ENCODE measurements at regions not wholly inside any gene's neighbourhood (a gene's known extent, or its start where the extent isn't known, plus 50 kb on each side); places are given as distances from the start of the nearest gene placed in this dataset.
A peak's percentile ranks its signal among the peaks of the same experiment; 100 is the strongest.
"Not testable (repeated sequence)": the region's sequence is repeated elsewhere in the genome, so short reads cannot be mapped to it uniquely, and the experiment has no call there.

DNA sequence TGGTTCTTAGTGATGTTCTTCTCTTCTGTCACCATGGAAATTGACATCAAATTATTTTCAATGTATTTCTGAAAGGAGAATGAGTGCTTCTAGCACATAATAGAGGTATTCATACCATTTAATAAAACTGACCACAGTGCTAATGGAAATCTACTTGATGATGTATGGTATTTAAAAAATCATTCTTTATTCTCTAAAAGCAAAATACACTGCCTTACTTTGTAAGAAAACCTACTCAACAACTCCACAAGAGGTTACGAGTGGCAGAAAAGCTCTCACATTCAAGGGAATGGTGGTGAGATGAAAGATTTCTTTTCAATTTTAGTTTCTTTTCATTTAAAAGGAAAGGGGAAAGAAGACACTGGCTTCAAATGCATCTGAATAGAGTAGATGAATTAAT, 382.3 kb upstream of the CHST9 start:
- DNase-seq: no peak

- no peak for DNase-seq
Observed at GRCh38 chr18:27564066-27564465, 379.0 kb upstream of the CHST9 start.

DNA sequence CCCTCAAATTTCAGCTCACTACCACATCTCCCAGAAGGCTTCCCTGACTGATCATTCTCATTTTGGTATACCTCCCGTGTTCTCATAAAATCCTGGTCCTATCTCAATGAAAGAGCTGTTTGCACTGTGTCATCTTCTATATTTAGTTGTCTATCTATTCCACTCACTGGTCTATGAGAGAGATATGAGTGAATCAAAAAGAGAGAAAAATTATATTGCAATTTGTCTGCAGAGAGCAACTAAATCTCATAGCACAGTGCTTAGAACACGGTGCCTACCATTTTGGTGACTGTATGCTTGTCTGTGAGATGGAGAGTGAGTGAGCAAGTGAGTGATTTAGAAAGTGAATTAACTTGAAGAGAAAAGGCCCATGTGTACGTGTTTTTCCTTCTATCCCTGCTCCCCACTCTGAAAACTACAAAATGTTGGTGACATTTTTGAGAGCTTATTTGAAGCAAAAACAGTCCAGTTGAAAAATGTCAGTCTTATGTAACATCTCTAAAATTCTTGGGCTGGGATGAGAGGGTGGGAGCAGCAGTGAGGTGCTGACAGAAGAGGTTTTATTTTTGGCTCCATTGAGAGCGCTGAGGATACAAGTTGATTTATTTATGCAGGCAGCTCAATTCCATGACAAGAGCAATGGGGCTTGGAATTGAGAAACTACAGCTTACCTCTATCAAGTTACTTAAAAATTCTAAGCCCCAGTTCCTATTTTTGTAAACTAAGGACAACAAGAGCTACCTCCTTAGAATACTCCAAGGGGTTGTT, 373.5 kb upstream of the CHST9 start:
- DNase-seq: no peak

DNA sequence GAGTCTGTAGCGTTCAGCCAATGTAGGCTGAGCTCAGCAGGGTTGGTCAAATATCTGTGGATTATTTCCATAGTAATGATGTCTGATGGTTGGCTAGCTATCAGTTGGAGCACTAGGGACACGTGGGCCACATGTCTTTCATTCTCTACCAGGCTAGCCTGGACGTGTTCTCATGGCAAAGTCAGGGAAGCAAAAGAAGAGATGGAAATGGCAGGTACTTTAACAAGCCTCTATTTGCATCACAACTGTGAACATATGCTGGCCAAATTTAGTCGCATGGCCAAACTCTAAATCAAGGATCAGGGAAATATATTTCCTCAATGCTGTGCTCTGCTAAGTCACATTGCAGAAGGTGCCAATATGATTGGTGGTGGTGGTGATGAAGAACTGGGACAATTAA, 371.6 kb upstream of the CHST9 start:
- no peak for DNase-seq

GRCh38 chr18:27549335-27550039, 364.4 kb upstream of the CHST9 start:
- no peak for DNase-seq

DNA sequence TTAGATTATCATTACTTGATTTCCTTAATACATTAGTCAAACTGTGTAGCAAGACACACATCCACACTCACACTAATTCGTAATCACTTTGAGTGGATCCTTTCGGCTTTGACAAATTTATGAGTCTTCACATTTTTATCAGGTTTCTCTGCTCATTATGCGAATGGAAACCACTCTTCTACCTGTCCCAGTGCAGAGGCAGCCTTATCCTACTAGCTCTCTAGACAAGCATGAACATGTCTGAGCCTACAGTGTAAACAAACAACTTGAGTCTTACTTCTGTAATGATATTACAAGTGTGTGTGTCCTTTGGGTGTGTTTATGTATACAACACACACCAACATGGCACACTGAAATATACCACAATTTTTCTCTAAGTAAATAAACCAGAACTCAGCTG, 361.9 kb upstream of the CHST9 start:
- no peak for DNase-seq

DNA sequence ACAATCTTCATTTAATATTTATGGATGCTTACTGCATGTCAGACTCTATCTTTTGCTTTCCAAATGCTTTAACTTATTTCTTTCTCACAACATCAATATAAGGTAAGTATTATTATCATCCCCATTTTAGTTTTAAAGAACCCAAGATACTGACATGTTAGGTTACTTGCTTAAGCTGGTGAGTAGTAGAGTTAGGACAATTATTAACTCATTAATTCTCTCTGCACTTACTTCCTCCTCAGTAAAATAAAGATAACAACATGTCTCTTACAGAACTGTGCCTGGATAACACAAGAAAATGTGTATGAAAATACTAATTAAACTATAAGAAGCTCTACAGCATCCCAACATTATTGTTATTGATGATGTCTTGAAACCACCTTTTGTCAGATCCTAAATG, 359.1 kb upstream of the CHST9 start:
- DNase-seq: no peak

DNA sequence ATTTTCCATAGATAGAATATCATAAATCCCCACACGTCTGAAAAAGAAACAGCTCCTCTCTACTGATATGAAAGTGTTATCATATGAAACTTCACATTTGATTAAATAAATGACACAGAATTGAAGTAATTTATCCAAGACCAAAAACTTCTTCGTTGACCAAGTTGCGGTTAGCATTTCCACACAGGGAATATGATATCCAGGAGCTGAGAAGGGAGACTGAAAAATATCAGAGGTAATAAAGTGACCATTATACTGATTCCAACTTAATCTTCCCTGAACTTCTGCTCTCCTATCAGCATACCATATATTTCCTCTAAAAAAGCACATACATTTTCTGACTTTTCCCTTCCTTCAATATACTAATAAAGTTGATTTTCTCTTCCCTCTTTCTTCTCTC, 356.2 kb upstream of the CHST9 start:
- DNase-seq: no peak

DNA sequence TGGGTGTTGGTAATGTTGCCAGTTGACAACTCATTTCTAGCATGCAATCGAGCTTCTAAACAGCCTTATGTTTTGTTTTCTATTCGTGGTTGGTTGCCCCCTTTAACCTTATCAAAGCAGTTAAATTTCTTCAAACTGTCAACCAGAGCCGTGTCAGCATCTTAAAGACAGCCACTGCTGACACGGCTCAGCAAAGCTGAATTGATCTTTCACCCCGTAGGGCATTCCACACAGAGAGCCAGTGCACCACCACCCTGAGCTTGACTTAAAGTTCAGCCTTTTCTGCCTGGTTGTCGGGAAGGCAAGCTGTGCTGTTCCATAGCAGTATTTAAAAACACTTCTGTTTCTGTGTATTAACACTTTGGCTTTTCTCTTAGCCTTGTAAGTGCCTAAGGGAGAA, 355.0 kb upstream of the CHST9 start:
- DNase-seq: peak; percentile 13

GRCh38 chr18:27528925-27529521, 343.9 kb upstream of the CHST9 start:
- no peak for DNase-seq

DNA sequence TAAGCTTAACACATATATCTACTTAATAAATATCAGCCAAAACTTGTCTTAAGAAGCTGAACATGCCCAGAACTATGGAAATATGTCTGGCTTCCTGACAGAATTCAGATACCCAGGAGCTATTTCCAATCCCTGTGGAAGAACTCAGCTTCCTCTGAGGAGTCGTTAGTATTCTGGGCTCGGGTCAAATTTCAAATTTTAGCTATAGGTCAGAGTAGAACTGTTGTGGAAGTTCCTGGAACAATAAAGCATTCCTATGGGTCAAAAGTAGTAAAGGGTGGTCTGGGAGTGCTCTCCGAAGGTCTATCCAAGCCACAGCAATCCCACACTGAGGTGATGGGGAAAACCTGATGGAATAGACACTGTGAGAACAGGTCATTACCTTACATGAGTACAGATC, 342.7 kb upstream of the CHST9 start:
- no peak for DNase-seq

DNA sequence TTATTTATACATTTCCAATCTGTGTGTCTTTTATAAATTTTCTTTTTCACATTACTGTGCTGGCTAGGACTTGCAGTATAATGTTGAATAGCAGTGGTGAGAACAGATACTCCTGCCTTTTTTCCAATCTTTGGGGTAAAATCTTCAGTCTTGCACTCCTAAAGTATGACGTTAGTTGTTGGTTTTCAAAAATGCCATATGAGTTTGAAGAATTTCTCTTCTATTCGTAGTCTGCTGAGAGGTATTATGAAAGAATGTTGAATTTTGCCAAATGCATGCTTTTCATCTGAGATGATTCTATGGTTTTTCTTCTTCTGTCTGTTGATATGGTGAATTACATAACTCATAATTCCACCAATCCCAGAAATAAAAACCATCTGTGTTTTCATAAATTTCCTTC, 335.3 kb upstream of the CHST9 start:
- DNase-seq: no peak

GRCh38 chr18:27510036-27510633, 325.0 kb upstream of the CHST9 start:
- DNase-seq: not testable (repeated sequence)

DNA sequence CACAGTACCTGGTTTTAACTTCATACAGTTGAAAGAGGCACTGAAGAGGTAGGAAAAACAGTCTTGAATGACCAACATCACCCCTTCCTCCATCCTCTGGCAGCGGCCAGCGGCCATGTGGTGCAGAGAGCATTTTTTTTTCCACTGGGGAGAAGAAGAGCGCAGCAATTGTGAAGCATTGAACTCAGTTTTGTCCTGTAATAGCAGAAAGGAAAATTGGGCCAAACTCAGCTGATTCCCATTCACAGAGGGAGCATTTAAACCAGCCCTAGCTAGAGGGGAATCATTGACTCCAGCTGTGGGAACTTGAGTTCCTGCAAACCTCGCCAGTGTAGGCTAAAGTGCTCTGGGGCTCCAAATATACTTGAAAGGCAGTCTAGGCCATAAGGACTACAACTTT, 316.6 kb upstream of the CHST9 start:
- no peak for DNase-seq

- DNase-seq: no peak
Observed at GRCh38 chr18:27500531-27500930, 315.4 kb upstream of the CHST9 start.

- no peak for DNase-seq
Observed at GRCh38 chr18:27497246-27497645, 312.1 kb upstream of the CHST9 start.

DNA sequence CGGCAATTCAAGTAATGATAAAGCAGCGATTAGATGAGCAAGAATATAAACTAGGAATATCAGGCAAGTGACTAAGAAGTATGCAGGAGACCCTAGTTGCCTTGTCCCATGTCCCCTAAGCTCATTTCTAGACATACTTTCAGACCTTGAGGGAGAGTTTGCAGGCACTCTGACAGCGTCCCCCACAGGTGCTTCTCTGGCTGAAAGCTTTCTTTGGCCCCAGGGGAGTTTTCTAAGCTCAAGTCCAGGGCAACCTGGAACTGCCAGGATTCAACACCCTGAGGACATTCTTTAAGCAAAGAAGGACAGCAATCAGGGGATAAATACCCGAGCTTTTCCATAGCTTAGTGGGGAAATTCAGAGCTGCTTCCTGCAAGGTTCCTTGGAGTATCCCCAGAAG, 308.1 kb upstream of the CHST9 start:
- DNase-seq: no peak

DNA sequence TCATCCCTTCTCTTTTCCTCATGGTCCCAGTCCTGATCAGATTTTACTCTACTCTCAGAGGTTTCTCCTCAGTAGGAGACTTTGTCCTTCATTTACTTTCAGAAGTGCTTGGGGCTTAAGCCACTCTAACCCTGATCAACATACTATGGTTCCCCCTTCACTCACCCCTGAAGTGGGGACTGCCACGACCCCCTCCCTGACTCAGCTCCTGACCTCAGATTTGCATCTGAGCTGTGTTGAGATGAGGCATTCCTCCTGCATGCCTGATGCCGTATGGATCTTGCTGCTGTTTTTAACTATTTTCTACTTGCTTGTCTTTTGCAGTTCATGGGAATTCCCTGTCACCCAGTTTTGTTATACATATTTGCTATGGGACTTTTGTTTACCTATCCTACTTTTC, 306.7 kb upstream of the CHST9 start:
- no peak for DNase-seq

DNA sequence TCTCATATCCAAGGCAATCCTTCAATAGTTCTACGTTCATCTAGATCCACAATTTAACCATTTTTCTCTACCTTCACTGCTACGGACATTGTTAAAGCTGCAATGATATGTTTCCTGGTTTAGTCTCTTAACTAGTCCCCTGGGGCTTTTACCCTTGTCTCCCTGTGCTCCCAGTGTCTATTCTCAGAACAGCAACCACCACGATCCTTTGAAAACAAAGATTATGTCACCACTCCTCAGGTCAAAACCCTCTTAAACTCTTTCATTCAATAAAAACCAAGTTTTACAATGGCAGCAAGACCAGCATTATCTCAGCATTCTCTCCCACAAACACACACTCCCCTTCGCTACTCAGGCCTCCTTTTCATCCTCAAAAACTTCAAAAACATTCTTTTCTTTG, 298.2 kb upstream of the CHST9 start:
- no peak for DNase-seq

DNA sequence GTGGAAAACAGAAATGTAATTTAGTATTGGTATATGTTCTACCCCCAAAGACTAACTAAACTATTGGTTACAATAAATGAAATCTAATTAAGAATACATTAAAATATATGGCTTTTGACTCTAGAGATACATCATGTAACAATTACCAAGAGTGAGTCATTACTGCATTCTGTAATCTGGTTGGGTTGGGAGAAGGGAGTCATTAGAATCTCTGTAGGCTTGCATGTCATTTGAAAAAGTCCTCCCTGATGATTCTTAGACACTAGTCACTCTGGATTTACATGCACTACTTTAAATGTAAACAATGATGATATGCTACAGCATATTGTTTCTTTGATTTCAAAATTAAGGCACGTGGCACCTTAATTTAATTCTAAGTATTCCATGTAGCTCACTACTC, 293.4 kb upstream of the CHST9 start:
- DNase-seq: no peak

DNA sequence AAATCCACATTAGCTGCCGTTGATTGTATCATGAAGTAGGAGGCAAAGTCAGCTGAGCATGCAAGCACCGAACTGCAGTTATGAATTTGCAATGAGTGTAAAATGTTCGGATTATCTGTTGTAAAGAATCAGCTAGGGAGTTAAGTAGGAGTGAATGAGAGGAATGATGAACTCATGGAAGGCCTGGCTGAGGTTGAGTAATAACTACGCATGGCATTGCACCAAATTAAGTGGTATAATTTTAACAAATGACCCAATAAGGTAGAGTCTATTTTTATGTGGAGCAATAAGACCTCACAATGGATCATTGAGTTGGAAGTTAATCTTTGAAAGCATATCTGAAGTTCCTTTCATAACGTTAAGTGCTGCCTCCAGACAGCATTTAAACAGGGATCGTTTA, 288.2 kb upstream of the CHST9 start:
- DNase-seq: no peak

DNA sequence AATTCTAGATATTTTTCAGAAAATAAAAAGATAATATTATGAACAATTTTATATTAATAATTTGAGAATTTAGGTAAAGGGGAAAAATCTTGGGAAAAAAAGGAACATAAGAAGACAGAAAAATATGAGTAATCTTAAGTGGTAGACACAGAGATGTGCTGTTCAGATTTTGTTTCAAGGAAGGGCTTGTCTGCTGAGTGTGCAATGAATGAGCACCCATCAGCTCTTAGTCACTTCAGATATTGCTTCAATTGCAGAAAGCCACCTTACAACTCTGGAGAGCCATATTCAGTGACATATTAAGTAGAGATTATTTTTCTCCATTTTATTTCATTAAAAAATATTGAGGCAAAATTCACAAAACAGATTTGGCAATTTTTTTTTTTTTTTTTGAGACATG, 282.0 kb upstream of the CHST9 start:
- DNase-seq: no peak

DNA sequence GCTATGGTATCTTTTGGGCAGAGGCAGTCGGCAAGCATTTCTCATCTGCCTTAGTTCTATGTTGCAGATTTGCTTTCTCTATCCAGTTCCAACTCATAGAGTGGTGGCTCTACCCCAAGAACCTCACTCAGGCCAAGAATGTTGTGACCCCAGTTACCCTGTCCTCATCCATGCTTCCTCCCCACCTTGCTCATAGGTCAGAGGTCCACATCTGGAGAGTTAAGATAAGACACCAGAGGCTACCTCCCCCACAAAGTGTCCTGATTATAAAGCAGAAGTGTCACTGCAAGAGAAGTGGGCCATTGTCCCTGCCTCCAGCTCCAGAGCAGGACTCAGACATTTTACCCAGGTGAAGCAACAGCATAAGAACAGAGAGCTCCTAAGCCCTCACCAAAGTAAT, 276.8 kb upstream of the CHST9 start:
- no peak for DNase-seq

GRCh38 chr18:27449104-27449503, 264.0 kb upstream of the CHST9 start:
- DNase-seq: no peak
